ENCODE measurements at regions not wholly inside any gene's neighbourhood (a gene's known extent, or its start where the extent isn't known, plus 50 kb on each side); places are given as distances from the start of the nearest gene placed in this dataset.

DNA sequence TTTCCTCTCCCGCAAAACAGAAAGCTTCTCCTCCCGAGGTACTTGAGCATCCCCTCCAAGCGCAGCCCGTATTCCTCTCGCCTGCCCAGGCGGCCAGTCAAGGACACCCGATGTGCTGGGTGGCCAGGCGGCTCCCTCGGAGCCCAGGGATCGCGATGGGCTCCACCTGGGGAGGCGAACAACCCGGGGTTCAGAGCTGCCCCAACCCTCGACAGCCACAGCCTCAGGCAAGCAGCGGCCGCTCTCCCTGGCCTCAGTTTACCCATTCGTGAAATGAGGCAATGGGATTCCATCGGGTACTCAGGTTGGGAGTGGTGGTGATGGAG is 147.4 kb downstream of the CYP26A1 start:
- TF ChIP-seq, protein P1, sequence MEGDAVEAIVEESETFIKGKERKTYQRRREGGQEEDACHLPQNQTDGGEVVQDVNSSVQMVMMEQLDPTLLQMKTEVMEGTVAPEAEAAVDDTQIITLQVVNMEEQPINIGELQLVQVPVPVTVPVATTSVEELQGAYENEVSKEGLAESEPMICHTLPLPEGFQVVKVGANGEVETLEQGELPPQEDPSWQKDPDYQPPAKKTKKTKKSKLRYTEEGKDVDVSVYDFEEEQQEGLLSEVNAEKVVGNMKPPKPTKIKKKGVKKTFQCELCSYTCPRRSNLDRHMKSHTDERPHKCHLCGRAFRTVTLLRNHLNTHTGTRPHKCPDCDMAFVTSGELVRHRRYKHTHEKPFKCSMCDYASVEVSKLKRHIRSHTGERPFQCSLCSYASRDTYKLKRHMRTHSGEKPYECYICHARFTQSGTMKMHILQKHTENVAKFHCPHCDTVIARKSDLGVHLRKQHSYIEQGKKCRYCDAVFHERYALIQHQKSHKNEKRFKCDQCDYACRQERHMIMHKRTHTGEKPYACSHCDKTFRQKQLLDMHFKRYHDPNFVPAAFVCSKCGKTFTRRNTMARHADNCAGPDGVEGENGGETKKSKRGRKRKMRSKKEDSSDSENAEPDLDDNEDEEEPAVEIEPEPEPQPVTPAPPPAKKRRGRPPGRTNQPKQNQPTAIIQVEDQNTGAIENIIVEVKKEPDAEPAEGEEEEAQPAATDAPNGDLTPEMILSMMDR (IDR thresholded peaks at IDR 0.05): no peak
- TF ChIP-seq POLR2A (IDR thresholded peaks at IDR 0.05): no peak

Data from thyroid gland (tissue), 4 donors.